GM12872 (cell line): ENCODE measurements at regions not wholly inside any gene's neighbourhood (a gene's known extent, or its start where the extent isn't known, plus 50 kb on each side); places are given as distances from the start of the nearest gene placed in this dataset.

Source experiments
- CTCF ChIP-seq: IDR thresholded peaks from 3 replicates; pipeline ENCODE4 v1.5.1; 2011; ENCODE audit warnings: low read depth, mild to moderate bottlenecking, low read length, moderate library complexity; ENCODE audit not compliant: insufficient read depth

GRCh38 chr6:14442242-14442641 is 324.7 kb downstream of the CD83 start:
- TF ChIP-seq CTCF: no peak

- no peak for TF ChIP-seq CTCF
These were observed 326.2 kb downstream of the CD83 start for GRCh38 chr6:14443629-14444268.

- TF ChIP-seq CTCF: no peak
These were observed 326.9 kb downstream of the CD83 start for GRCh38 chr6:14444295-14444972.

- no peak for TF ChIP-seq CTCF
These were observed 329.7 kb downstream of the CD83 start for GRCh38 chr6:14447240-14447639.

GRCh38 chr6:14448246-14448645 is 330.7 kb downstream of the CD83 start:
- TF ChIP-seq CTCF: no peak

- TF ChIP-seq CTCF: no peak
These were observed 332.5 kb downstream of the CD83 start for GRCh38 chr6:14450133-14450504.

- TF ChIP-seq CTCF: no peak
These were observed 333.0 kb downstream of the CD83 start for GRCh38 chr6:14450578-14450977.
